ENCODE measurements at regions not wholly inside any gene's neighbourhood (a gene's known extent, or its start where the extent isn't known, plus 50 kb on each side); places are given as distances from the start of the nearest gene placed in this dataset.

GRCh38 chr4:127307996-127308395 lies 324.8 kb upstream of the INTU start:
- no peak for TF ChIP-seq POLR2A (IDR thresholded peaks at IDR 0.05)
- TF ChIP-seq CTCF (IDR thresholded peaks at IDR 0.05), result no peak
- no peak for TF ChIP-seq EP300 (IDR thresholded peaks at IDR 0.05)

Measured in suprapubic skin (tissue), 3 donors.